ENCODE measurements at regions not wholly inside any gene's neighbourhood (a gene's known extent, or its start where the extent isn't known, plus 50 kb on each side); places are given as distances from the start of the nearest gene placed in this dataset.

- intact Hi-C loops (cut with micrococcal nuclease), result no loop called here
Measured at GRCh38 chr13:97780486-97780885, 173.0 kb upstream of the IPO5 start.

GRCh38 chr13:97781891-97782305 lies 171.6 kb upstream of the IPO5 start:
- intact Hi-C loops (cut with micrococcal nuclease), result no loop called here

- intact Hi-C loops (cut with micrococcal nuclease), result no loop called here
Measured at GRCh38 chr13:97786510-97786909, 167.0 kb upstream of the IPO5 start.

GRCh38 chr13:97797553-97797952 lies 155.9 kb upstream of the IPO5 start:
- intact Hi-C loops (cut with micrococcal nuclease), result no loop called here

GRCh38 chr13:97798171-97798821 lies 155.2 kb upstream of the IPO5 start:
- intact Hi-C loops (cut with micrococcal nuclease), result no loop called here

- intact Hi-C loops (cut with micrococcal nuclease), result no loop called here
Measured at GRCh38 chr13:97798836-97799235, 154.6 kb upstream of the IPO5 start.

GRCh38 chr13:97802213-97802612 lies 151.3 kb upstream of the IPO5 start:
- intact Hi-C loops (cut with micrococcal nuclease), result no loop called here

- intact Hi-C loops (cut with micrococcal nuclease), result no loop called here
Measured at GRCh38 chr13:97809576-97809975, 143.9 kb upstream of the IPO5 start.

GRCh38 chr13:97810152-97810551 lies 143.3 kb upstream of the IPO5 start:
- intact Hi-C loops (cut with micrococcal nuclease), result no loop called here

- intact Hi-C loops (cut with micrococcal nuclease), result no loop called here
Measured at GRCh38 chr13:97822377-97822776, 131.1 kb upstream of the IPO5 start.

- intact Hi-C loops (cut with micrococcal nuclease), result no loop called here
Measured at GRCh38 chr13:97826421-97827012, 127.0 kb upstream of the IPO5 start.

- intact Hi-C loops (cut with micrococcal nuclease), result no loop called here
Measured at GRCh38 chr13:97834250-97834649, 119.2 kb upstream of the IPO5 start.

- intact Hi-C loops (cut with micrococcal nuclease), result no loop called here
Measured at GRCh38 chr13:97843189-97843588, 110.3 kb upstream of the IPO5 start.

- intact Hi-C loops (cut with micrococcal nuclease), result no loop called here
Measured at GRCh38 chr13:97844151-97844550, 109.3 kb upstream of the IPO5 start.

- intact Hi-C loops (cut with micrococcal nuclease), result no loop called here
Measured at GRCh38 chr13:97848886-97849285, 104.6 kb upstream of the IPO5 start.

- intact Hi-C loops (cut with micrococcal nuclease), result no loop called here
Measured at GRCh38 chr13:97849305-97849704, 104.2 kb upstream of the IPO5 start.

- intact Hi-C loops (cut with micrococcal nuclease), result loop anchor here (10.0 kb wide), 1 partner anchor 594 kb away; no protein-coding TSS in a partner anchor
Measured at GRCh38 chr13:97851269-97851668, 102.2 kb upstream of the IPO5 start.

GRCh38 chr13:97852181-97852874 lies 101.1 kb upstream of the IPO5 start:
- intact Hi-C loops (cut with micrococcal nuclease), result loop anchor here (10.0 kb wide), 1 partner anchor 592 kb away; no protein-coding TSS in a partner anchor

GRCh38 chr13:97853550-97853949 lies 99.9 kb upstream of the IPO5 start:
- intact Hi-C loops (cut with micrococcal nuclease), result loop anchor here (10.0 kb wide), 1 partner anchor 591 kb away; no protein-coding TSS in a partner anchor

GRCh38 chr13:97855570-97856303 lies 97.7 kb upstream of the IPO5 start:
- intact Hi-C loops (cut with micrococcal nuclease), result loop anchor here (1.0 to 10.0 kb wide), 2 partner anchors 589 to 988 kb away; no protein-coding TSS in a partner anchor

- intact Hi-C loops (cut with micrococcal nuclease), result loop anchor here (10.0 kb wide), 1 partner anchor 589 kb away; no protein-coding TSS in a partner anchor
Measured at GRCh38 chr13:97856304-97856675, 97.2 kb upstream of the IPO5 start.

GRCh38 chr13:97858161-97858560 lies 95.3 kb upstream of the IPO5 start:
- intact Hi-C loops (cut with micrococcal nuclease), result loop anchor here (10.0 kb wide), 1 partner anchor 587 kb away; no protein-coding TSS in a partner anchor

Data from T-helper 1 cell treated with Interleukin-12 subunit alpha and Interleukin-12 subunit beta and Interleukin-4 antibody, amounts not matched to agents 30 ng/mL and 1 ng/mL, for 36 hours (primary cell).